Activated T-helper 1 cell treated with anti-CD3 and anti-CD28 coated beads, Interleukin-2, amount 50 U/mL, for 16 hours (primary cell): ENCODE measurements at regions not wholly inside any gene's neighbourhood (a gene's known extent, or its start where the extent isn't known, plus 50 kb on each side); places are given as distances from the start of the nearest gene placed in this dataset.

ENCODE experiments used
- DNase-seq, 2 donors: peaks; one replicate each; pipeline ENCODE4 v3.0.0-alpha.2; 2020; ENCODE audit warnings: low read depth in 1 of 2, low spot score in 1 of 2

- no peak for DNase-seq
Measured at GRCh38 chr13:74084375-74084935, 49.7 kb downstream of the KLF12 start.

- DNase-seq = no peak
Measured at GRCh38 chr13:74082741-74083160, 51.5 kb downstream of the KLF12 start.

GRCh38 chr13:74080762-74081161 is 53.4 kb downstream of the KLF12 start:
- no peak for DNase-seq

DNA sequence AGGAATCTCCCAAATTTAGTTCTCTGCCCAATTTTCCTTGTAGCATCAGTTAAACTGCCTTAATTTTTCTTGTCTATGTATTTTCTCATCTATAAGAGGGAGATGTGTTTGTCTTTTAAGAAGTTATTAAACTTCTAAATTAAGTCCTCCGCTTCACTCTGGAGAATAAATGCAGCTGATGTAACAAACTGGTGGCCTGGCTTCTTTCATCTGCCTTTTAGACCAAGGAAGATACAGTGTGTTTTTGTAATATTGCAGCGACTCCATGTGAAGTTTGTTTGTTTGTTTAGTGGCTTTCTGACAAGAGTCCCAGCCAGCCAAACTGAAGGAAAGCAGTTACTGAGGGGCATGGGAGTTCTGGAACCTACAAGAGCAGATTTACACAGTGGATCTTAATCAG is 56.4 kb downstream of the KLF12 start:
- no peak for DNase-seq

- no peak for DNase-seq
Measured at GRCh38 chr13:74077375-74077774, 56.8 kb downstream of the KLF12 start.

DNA sequence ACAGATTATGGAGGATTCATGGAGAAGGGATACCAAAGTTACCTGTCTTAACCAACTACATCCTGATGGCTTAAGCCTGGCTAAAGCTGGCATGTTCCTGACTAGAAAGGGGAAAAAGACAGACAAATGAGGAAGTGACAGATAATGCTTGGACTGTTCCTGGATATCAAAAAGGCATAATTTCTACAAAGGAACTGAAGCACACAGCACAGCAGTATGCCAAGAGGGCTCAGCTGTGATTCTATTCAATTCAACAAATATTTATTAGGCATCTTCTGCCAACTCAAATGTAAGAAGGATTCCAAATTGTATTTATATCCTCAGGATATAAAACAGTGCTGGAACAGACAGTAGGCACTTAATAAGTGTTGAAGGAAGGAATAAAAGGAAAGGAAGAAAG is 59.5 kb downstream of the KLF12 start:
- DNase-seq = no peak

GRCh38 chr13:74073274-74073673 is 60.9 kb downstream of the KLF12 start:
- no peak for DNase-seq

GRCh38 chr13:74070513-74070912 is 63.7 kb downstream of the KLF12 start:
- DNase-seq = no peak

DNA sequence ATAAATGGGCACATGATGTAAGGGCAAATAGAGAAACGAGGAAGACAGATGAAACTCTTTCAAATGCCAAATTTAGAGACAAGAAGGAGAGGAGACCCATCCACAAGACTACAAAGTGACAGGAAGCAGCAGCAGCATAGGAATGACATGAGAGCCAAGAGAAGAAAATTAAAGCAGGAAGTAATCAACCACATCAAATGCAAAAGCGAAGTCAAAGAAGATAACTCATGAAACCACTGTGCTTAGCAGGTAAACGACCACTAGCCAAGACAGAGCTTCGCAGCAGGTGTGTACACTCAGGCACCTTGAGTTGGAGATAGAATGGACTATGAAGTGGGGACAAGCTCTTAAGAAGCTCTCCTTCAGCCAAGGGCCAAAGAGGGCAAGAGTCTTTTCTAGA is 64.1 kb downstream of the KLF12 start:
- no peak for DNase-seq

DNA sequence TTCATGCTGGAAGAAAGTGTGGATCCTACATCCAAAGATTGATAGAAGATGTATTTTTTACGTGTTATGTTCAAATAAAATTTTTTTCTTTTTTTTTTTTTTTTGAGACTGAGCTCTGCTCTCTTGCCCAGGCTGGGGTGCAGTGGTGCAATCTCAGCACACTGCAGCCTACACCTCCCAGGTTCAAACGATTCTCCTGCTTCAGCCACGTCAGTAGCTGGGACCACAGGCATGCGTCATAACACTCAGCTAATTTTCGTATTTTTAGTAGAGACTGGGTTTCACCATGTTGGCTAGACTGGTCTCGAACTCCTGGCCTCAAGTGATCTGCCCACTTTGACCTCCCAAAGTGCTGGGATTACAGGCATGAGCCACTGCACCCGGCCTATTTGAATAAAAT is 65.7 kb downstream of the KLF12 start:
- DNase-seq = no peak

DNA sequence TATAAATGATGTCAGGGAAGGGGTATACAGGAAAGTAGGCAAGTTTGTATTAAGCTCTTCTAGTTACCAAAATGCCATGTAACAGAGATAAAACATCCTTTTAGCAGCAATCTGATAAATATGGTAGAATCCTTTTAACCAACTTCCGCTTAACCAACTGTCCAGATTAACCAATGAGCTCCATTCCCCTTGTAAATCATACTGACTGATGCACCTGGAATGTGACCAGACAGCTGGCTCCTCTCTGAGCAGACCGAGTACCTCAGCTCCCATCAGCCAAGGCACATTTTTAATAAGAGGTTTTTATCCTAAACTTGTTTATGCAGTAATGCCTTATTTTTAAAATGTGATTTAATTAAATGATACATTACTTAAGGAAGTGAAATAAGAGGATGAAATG is 66.4 kb downstream of the KLF12 start:
- DNase-seq = no peak

- no peak for DNase-seq
Measured at GRCh38 chr13:74066937-74067336, 67.3 kb downstream of the KLF12 start.

GRCh38 chr13:74064805-74065312 is 69.3 kb downstream of the KLF12 start:
- no peak for DNase-seq

GRCh38 chr13:74063533-74064100 is 70.6 kb downstream of the KLF12 start:
- DNase-seq = no peak

DNA sequence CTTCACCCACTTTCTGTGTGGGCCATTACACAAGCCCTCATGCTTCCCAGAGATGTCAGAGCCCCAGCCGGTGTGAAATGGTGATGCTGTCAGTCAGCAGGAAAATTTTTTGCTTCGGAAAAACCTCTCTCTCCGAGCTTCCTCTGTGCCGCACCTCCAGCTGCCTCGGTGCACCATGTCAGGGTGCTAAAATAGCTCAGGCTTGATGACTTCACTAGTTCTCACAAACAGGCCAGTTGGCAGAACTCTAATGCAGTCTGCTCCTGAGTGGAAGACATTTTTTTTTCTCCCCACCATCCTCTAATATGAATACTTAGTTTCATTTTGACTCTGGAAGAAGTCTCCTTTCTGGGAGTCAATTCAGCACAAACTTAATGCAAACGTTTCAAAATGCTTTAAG is 71.3 kb downstream of the KLF12 start:
- no peak for DNase-seq

GRCh38 chr13:74061926-74062595 is 72.1 kb downstream of the KLF12 start:
- no peak for DNase-seq

- no peak for DNase-seq
Measured at GRCh38 chr13:74056801-74057542, 77.2 kb downstream of the KLF12 start.

DNA sequence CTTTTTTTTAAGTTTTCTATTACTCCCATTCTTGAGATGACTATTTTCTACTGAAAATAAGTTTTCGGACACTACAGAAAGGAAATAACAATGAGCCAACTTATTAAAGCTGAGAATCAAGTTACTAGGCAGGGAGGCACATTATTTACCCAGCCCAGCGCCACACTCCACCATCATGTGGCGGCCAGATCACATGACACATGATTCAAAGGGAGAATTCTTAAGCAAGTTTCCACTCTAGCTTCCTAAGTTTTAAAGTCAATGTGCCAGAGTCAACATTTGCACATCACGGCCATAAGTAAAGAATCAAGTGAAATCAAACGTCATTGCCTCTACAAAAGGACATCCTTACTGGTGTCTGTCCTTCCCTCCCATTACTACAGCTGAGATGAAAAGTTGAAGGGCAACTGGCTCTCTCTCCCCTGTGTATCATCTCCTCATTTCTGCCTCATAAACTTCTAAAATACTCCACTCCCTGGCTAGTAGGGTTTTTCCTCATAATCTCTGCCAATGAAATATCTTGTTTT is 81.7 kb downstream of the KLF12 start:
- no peak for DNase-seq

DNA sequence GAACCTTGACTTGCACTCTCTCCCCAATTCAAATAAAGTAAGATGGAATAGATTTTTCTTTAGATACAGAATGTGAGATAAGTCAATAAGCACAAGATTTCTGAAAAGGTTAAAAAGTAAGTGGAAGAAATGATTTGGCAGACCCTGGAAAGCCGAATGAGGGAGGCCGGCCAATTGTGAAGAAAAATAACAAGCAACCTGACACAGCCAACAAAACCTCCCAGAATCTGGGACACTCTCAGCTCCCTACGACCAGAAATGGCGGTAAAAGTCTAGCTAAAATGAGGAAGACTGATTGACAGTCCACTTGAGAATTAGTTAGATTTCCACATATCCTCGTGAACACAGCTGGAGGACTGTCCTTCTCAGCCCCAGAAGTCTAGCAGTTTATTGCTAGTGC is 85.4 kb downstream of the KLF12 start:
- DNase-seq = no peak

- no peak for DNase-seq
Measured at GRCh38 chr13:74047931-74048600, 86.1 kb downstream of the KLF12 start.

DNA sequence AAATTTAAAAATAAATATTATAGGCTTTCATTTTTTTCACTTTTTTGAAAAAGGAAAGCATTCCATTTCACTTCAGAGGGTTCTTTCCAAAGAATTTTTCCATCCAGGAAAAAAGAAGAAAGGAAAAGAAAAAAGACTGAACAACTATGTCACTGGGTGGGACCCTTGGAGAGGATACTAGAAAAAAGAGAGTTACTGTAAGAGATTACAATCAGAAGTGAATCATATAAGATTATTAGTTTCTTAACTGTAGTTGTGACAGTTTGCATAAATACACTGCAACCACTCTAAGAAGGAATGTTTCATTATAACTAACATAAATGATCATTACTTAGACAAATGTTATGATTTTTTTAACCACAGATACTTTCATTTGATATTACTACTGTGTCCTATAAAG is 87.8 kb downstream of the KLF12 start:
- no peak for DNase-seq
